Transverse colon (tissue), 3 donors: ENCODE measurements at regions not wholly inside any gene's neighbourhood (a gene's known extent, or its start where the extent isn't known, plus 50 kb on each side); places are given as distances from the start of the nearest gene placed in this dataset.

Experiments
- CTCF ChIP-seq, 5 experiments: fragments of 200-600 bp in 3 of 5; fragments of 450-650 bp in 2 of 5; sonication (generic) in 3 of 5; IDR thresholded peaks; 1 replicate in 2 of 5; 2 replicates in 3 of 5; pipeline ENCODE4 v1.5.1; 2016 to 2017; ENCODE audit warnings: antibody characterized with exemption in 5 of 5, inconsistent platforms in 3 of 5, mild to moderate bottlenecking in 2 of 5, moderate library complexity in 1 of 5
- POLR2A ChIP-seq: fragments of 450-650 bp; IDR thresholded peaks from one replicate; pipeline ENCODE4 v1.6.1; 2016; ENCODE audit warnings: antibody characterized with exemption, mild to moderate bottlenecking, moderate library complexity

DNA sequence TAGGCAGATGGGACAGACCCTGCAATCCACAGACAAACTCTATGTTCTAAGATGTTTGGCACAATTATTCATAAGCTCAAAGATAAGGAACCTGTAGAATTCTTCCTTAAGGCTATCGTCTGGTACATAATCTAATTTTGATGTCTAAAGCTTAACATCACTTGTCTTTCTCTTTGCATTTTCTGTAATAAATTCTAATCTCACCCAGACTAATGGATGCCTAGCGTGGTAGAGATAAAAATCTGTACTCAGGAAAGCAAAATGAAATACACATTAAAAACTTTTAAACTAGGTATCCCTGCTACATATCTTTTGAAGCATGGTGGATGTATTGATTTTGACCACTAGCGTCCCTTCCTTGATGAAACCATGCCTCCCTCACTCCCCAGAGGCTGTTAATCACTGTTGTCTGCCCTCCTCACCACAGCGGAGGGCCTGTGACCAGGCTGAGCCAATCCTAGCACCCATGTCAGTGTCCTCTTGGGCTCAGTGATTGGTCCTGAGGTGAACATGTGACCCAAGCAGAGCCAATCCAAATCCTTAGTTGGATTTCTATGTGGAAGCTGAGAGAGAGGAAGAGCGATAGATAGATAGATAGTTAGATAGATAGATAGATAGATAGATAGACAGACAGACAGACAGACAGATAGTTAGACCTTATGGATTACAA lies 82.2 kb upstream of the GRK3 start:
- TF ChIP-seq POLR2A (no peak), CTCF (IDR thresholded peaks at IDR 0.05) (no peak)
